NCI-H2196 (cell line): ENCODE measurements at regions not wholly inside any gene's neighbourhood (a gene's known extent, or its start where the extent isn't known, plus 50 kb on each side); places are given as distances from the start of the nearest gene placed in this dataset.
"Not testable (repeated sequence)": the region's sequence is repeated elsewhere in the genome, so short reads cannot be mapped to it uniquely, and the experiment has no call there.

Experiments
- DNase-seq: peaks from one replicate; lab custom pipeline; 2025; ENCODE audit not compliant: unreplicated experiment; lab: John Stamatoyannopoulos, UW

DNA sequence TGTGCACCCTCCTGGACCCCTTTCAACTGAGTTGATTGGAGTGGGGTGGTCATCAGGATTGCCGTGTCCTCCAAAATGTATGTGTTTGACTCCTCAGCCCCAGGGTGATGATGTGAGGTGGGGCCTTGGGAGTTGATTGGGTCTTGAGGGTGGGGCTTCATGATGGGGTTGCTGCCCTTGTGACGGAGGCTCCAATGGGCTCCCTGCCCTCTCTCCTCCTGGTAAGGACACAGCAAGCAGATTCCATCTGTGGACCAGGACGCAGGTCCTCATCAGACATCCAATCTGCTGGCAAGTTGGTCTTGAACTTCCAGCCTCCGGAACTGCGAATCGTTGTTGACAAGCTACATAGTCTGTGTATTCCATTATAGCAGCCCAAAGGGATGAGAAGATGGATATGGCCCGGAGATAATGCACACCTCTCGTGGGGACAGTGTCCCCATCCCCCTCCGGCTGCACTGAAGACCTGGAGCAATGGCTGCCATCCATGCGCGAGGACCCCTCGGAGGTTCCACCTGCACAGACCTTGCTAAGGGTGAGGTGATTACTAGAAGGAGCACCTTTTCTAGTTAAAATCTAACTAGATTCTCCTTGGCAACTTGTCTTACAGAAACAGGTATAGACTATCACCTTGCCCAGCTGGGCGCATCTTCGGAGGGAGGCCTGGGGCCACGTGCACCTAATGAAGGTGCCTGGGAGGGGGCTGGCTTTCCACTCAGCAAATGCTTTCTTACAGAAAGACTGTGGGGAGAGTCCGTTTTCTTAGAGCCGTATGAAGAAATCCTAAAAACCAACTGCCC is 75.7 kb upstream of the IRX4 start:
- no peak for DNase-seq

DNA sequence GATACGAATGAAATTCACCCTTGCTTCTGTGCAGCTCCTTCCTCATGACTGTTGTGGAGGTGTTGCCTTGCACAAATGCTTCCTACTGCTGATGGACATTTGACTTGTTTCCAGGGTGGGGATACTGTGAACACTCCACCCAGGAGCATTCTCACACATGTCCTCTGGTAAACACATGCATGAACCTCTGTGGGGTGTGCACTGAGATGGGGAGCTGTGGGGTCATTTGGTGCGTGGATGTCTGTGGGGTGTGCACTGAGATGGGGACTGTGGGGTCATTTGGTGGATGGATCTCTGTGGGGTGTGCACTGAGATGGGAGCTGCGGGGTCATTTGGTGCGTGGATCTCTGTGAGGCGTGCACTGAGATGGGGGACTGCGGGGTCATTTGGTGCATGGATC is 72.9 kb upstream of the IRX4 start:
- no peak for DNase-seq

GRCh38 chr5:1953710-1954109 is 71.0 kb upstream of the IRX4 start:
- DNase-seq: not testable (repeated sequence)

DNA sequence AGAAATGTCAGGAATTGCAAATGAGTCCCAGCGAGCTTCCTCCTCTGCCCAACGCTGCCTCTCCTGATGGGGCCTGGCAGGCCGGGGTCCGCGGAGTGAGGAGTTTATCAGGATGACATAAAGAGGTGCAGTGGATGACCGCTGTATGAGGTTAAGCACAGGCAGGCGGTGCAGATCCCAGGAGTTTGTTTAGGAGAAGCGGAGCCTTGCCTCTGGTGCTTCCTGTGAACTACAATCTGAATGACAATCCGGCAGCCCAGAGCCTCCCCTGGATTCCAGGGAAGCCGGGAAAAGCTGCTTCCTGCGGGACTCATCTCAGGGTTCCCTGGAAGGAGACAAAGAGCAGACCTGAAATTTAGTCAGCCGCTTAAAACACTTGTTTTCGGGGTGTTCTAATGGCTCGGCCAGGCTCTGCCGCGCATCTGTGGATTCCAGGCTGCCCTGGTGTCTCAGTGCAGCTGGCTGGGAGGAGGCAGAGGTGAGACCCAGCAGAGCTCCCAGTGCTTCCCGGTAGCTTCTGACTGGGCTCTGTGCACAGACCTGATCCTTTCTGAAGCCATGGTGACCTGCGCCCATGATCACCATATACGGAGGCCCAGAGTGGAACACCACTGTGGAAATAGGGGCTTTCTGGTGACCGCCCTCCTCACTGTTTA is 69.8 kb upstream of the IRX4 start:
- no peak for DNase-seq

DNA sequence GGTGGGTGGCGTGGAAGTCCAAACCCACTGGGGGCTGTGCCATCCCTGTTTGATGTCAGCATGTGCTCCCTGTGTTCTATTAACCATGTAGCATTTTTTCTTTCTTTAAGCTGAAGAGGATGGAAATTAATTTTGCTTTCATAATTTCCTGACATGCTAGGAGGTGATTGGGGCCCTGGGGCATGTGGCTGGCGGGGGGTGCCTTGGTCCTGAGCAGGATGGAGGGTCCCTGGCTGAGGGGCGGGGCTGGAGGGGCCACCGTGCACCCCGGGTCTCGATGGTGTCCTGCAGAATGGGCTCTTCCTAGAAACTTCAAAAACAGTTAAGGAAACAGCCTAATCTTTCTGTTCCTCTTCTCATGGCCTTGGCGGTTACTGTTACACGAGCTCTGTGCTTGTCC is 69.3 kb upstream of the IRX4 start:
- no peak for DNase-seq

GRCh38 chr5:1951165-1951816 is 68.6 kb upstream of the IRX4 start:
- DNase-seq: no peak

GRCh38 chr5:1950708-1951103 is 68.0 kb upstream of the IRX4 start:
- DNase-seq: no peak

- no peak for DNase-seq
Observed at GRCh38 chr5:1950096-1950707, 67.5 kb upstream of the IRX4 start.

DNA sequence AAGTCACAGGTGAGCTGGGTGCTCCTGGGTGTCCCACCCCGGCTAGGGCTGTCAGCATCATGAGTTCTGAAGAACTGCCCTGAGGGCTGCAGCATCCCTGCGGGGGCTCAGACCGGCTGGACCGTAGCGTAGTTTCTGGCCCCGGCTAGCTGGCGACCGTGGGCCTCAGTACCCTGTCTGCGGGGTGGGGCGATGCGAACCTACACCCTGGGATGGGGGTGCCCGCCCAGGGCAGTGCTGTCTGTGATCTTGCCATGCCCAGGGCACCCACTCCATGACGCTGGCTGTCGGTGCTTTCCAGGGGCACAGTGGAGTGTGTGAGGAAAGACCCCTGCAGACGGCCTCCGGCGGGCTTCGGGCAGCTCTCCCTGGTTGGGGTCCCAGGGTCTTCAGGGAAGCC is 66.5 kb upstream of the IRX4 start:
- DNase-seq: no peak

- DNase-seq: no peak
Observed at GRCh38 chr5:1948663-1949191, 66.0 kb upstream of the IRX4 start.

DNA sequence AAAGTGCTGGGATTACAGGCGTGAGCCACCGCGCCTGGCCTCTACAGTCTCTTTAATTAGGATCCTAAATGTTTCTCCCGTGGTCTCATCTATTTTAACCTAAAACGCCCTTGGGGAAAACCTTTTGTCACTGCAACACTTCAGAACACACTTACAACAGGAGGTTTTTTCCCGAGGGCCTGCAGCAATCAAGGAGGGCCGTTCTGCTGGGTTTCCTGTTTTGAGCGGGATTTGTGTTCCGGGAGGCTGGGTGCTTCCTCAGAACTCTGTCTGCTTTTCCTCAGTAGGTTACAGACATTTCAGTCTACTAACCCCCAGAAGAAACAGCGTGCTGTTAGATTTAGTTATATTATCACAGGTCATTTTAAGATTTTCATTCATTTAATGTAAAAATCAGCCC is 65.4 kb upstream of the IRX4 start:
- DNase-seq: no peak

- DNase-seq: no peak
Observed at GRCh38 chr5:1946776-1947175, 64.1 kb upstream of the IRX4 start.

- no peak for DNase-seq
Observed at GRCh38 chr5:1946122-1946677, 63.5 kb upstream of the IRX4 start.

GRCh38 chr5:1945606-1946005 is 62.9 kb upstream of the IRX4 start:
- no peak for DNase-seq

DNA sequence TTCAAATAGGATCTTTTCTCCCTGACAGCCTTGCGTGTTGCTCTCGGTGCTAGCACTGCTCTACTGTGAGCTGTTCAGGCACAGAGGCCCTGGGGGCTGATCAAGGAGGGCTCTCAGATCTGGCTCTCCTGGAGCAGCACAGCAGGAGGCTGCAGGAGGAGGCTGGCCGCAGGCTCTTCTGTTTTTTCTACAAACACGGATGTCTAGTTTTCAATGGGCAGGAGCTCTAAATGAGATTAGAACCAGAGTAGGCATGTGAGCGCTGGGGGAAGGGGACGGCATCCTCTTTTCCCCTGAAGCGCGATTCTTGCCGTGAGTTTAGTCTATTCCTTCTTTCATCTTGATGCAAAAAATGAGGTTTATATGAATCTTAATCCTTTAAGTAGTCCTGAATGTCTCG is 61.7 kb upstream of the IRX4 start:
- DNase-seq: no peak

GRCh38 chr5:1943481-1943880 is 60.8 kb upstream of the IRX4 start:
- DNase-seq: no peak

- DNase-seq: no peak
Observed at GRCh38 chr5:1942630-1943029, 59.9 kb upstream of the IRX4 start.

- DNase-seq: no peak
Observed at GRCh38 chr5:1942158-1942557, 59.4 kb upstream of the IRX4 start.

GRCh38 chr5:1939256-1939655 is 56.5 kb upstream of the IRX4 start:
- DNase-seq: no peak

DNA sequence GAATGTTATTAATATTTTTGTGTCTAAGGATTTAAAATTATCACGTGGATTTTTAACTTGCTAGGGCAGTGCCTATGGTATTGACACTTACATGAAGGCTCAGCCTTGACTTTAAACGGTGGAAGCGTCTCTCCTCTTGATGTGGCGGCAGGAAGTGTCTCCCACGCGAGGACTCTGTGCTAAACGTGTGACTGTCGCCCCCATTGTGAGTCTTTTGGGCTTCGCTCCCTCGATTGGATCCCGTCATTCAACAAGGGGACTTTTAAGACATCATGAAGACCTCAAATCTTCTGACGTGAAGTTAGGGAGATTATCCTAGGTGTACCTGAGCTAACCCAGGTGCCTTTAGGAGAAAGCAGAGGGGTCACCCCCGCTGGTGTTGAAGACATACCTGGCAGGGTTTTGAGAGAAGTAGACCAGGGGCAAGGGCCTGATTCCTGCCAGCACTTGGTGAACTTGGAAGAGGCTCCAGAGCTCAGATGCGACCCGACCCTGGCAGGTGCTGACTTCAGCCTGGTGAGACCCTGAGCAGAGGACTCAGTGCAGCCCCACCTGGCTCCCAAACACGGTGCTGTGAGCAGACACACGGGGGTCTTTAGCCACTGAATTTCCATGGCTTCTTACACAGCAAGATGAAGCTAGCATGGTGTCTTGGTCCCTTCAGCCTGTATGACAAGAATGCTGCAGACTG is 55.7 kb upstream of the IRX4 start:
- DNase-seq: no peak

DNA sequence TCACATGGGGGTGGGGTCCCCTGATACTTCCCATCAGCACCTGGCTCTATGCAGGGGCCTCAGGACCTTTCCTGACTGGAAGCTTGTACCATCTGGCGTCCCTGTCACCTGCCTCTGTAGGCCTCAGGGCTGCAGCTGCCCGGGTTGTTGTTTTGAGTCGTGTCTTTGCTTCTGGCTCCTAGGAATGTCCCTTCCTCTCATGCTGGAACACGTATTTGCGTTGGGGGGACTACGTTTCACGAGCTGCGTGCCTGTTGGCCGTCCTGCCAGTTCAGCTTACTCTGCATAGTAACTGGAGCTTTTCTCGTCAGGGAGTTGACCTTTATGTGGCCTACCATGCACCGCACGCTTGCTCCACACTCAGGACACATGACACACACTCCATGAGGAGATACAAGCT is 54.9 kb upstream of the IRX4 start:
- DNase-seq: no peak
